ENCODE measurements at regions not wholly inside any gene's neighbourhood (a gene's known extent, or its start where the extent isn't known, plus 50 kb on each side); places are given as distances from the start of the nearest gene placed in this dataset.

GRCh38 chr4:66591968-66592367 is 921.7 kb upstream of the EPHA5 start:
- peaks cover 3 to 19% (median 10%) of the 10 kb centered on the region in 6 donors for H3K9me3 Mint-ChIP-seq
- peaks cover 0 to 2% (median 0%) of the 10 kb centered on the region in 3 donors for H3K27me3 Mint-ChIP-seq (ENCODE audit: low read depth in 3 of 3)
- no peak for DNase-seq

GRCh38 chr4:66590488-66591215 is 920.4 kb upstream of the EPHA5 start:
- no peak overlapping the region for H3K27ac Mint-ChIP-seq
- H3K27me3 Mint-ChIP-seq (ENCODE audit: low read depth in 3 of 3): no peaks in the 10 kb centered on the region
- H3K4me3 Mint-ChIP-seq: no peak overlapping the region
- H3K36me3 Mint-ChIP-seq: no peaks in the 10 kb centered on the region
- peaks cover 2 to 19% (median 9%) of the 10 kb centered on the region in 6 donors for H3K9me3 Mint-ChIP-seq
- no peaks in the 10 kb centered on the region for H3K4me1 Mint-ChIP-seq
- no peak for DNase-seq

More at GRCh38 chr4:66591968-66592367, 921.7 kb upstream of the EPHA5 start:
- Mint-ChIP-seq H3K36me3 (no peaks in the 10 kb centered on the region), H3K4me3 (no peak overlapping the region), H3K27ac (no peak overlapping the region), H3K4me1 (no peaks in the 10 kb centered on the region)

- no peaks in the 10 kb centered on the region for H3K4me1 Mint-ChIP-seq
- DNase-seq: no peak
- H3K27ac Mint-ChIP-seq: no peak overlapping the region
- no peaks in the 10 kb centered on the region for H3K27me3 Mint-ChIP-seq (ENCODE audit: low read depth in 3 of 3)
- no peaks in the 10 kb centered on the region for H3K36me3 Mint-ChIP-seq
- H3K4me3 Mint-ChIP-seq: no peak overlapping the region
- peaks cover 2 to 13% (median 9%) of the 10 kb centered on the region in 6 donors for H3K9me3 Mint-ChIP-seq
These were observed 918.9 kb upstream of the EPHA5 start for GRCh38 chr4:66589183-66589582.

- Mint-ChIP-seq H3K4me3 (no peak overlapping the region), H3K9me3 (peaks cover 0 to 10% (median 5%) of the 10 kb centered on the region in 6 donors), H3K27me3 (ENCODE audit: low read depth in 3 of 3) (no peaks in the 10 kb centered on the region), H3K27ac (no peak overlapping the region), H3K4me1 (no peaks in the 10 kb centered on the region), H3K36me3 (no peaks in the 10 kb centered on the region)
- DNase-seq: no peak
These were observed 915.5 kb upstream of the EPHA5 start for GRCh38 chr4:66585767-66586166.

- H3K9me3 Mint-ChIP-seq: peaks cover 0 to 31% (median 6%) of the 10 kb centered on the region in 6 donors
- no peaks in the 10 kb centered on the region for H3K36me3 Mint-ChIP-seq
- H3K4me1 Mint-ChIP-seq: no peaks in the 10 kb centered on the region
- no peak overlapping the region for H3K27ac Mint-ChIP-seq
- H3K27me3 Mint-ChIP-seq (ENCODE audit: low read depth in 3 of 3): no peaks in the 10 kb centered on the region
- no peak overlapping the region for H3K4me3 Mint-ChIP-seq
- no peak for DNase-seq
These were observed 907.6 kb upstream of the EPHA5 start for GRCh38 chr4:66577922-66578321.

GRCh38 chr4:66575008-66575696 is 904.9 kb upstream of the EPHA5 start:
- Mint-ChIP-seq H3K36me3 (no peaks in the 10 kb centered on the region), H3K9me3 (peaks cover 0 to 28% (median 9%) of the 10 kb centered on the region in 6 donors), H3K4me1 (no peaks in the 10 kb centered on the region), H3K27me3 (ENCODE audit: low read depth in 3 of 3) (no peaks in the 10 kb centered on the region), H3K4me3 (no peak overlapping the region), H3K27ac (no peak overlapping the region)
- DNase-seq: no peak

- no peak for DNase-seq
- no peak overlapping the region for H3K27ac Mint-ChIP-seq
- H3K4me3 Mint-ChIP-seq: no peak overlapping the region
- no peaks in the 10 kb centered on the region for H3K27me3 Mint-ChIP-seq (ENCODE audit: low read depth in 3 of 3)
- H3K9me3 Mint-ChIP-seq: peaks cover 0 to 25% (median 10%) of the 10 kb centered on the region in 6 donors
- H3K36me3 Mint-ChIP-seq: no peaks in the 10 kb centered on the region
- no peaks in the 10 kb centered on the region for H3K4me1 Mint-ChIP-seq
These were observed 904.1 kb upstream of the EPHA5 start for GRCh38 chr4:66574145-66574978.

GRCh38 chr4:66572949-66573348 is 902.7 kb upstream of the EPHA5 start:
- Mint-ChIP-seq H3K36me3 (no peaks in the 10 kb centered on the region), H3K9me3 (peaks cover 0 to 27% (median 12%) of the 10 kb centered on the region in 6 donors), H3K27ac (no peak overlapping the region), H3K27me3 (ENCODE audit: low read depth in 3 of 3) (peaks cover 0 to 2% (median 0%) of the 10 kb centered on the region in 3 donors), H3K4me1 (no peaks in the 10 kb centered on the region), H3K4me3 (no peak overlapping the region)
- DNase-seq: no peak

GRCh38 chr4:66571145-66571695 is 900.9 kb upstream of the EPHA5 start:
- Mint-ChIP-seq H3K4me1 (no peaks in the 10 kb centered on the region), H3K27ac (no peak overlapping the region), H3K9me3 (peaks cover 5 to 20% (median 13%) of the 10 kb centered on the region in 6 donors), H3K27me3 (ENCODE audit: low read depth in 3 of 3) (peaks cover 0 to 2% (median 0%) of the 10 kb centered on the region in 3 donors), H3K36me3 (no peaks in the 10 kb centered on the region), H3K4me3 (no peak overlapping the region)
- no peak for DNase-seq

- DNase-seq: no peak
- H3K4me1 Mint-ChIP-seq: no peaks in the 10 kb centered on the region
- no peaks in the 10 kb centered on the region for H3K36me3 Mint-ChIP-seq
- no peak overlapping the region for H3K4me3 Mint-ChIP-seq
- H3K27ac Mint-ChIP-seq: no peak overlapping the region
- peaks cover 5 to 25% (median 8%) of the 10 kb centered on the region in 6 donors for H3K9me3 Mint-ChIP-seq
- peaks cover 0 to 2% (median 0%) of the 10 kb centered on the region in 3 donors for H3K27me3 Mint-ChIP-seq (ENCODE audit: low read depth in 3 of 3)
These were observed 898.9 kb upstream of the EPHA5 start for GRCh38 chr4:66569228-66569627.

GRCh38 chr4:66568431-66568830 is 898.1 kb upstream of the EPHA5 start:
- no peak for DNase-seq
- no peaks in the 10 kb centered on the region for H3K4me1 Mint-ChIP-seq
- H3K27ac Mint-ChIP-seq: no peak overlapping the region
- no peak overlapping the region for H3K4me3 Mint-ChIP-seq
- no peaks in the 10 kb centered on the region for H3K36me3 Mint-ChIP-seq
- peaks cover 0 to 2% (median 0%) of the 10 kb centered on the region in 3 donors for H3K27me3 Mint-ChIP-seq (ENCODE audit: low read depth in 3 of 3)
- H3K9me3 Mint-ChIP-seq: peaks cover 5 to 21% (median 8%) of the 10 kb centered on the region in 6 donors

GRCh38 chr4:66568001-66568400 is 897.7 kb upstream of the EPHA5 start:
- Mint-ChIP-seq H3K4me3 (no peak overlapping the region), H3K4me1 (no peaks in the 10 kb centered on the region), H3K9me3 (peaks cover 5 to 20% (median 9%) of the 10 kb centered on the region in 6 donors), H3K27ac (no peak overlapping the region), H3K27me3 (ENCODE audit: low read depth in 3 of 3) (peaks cover 0 to 2% (median 0%) of the 10 kb centered on the region in 3 donors), H3K36me3 (no peaks in the 10 kb centered on the region)
- DNase-seq: no peak

- Mint-ChIP-seq H3K36me3 (no peaks in the 10 kb centered on the region), H3K4me1 (no peaks in the 10 kb centered on the region), H3K27me3 (ENCODE audit: low read depth in 3 of 3) (peaks cover 0 to 2% (median 0%) of the 10 kb centered on the region in 3 donors), H3K9me3 (peaks cover 5 to 23% (median 8%) of the 10 kb centered on the region in 6 donors), H3K4me3 (no peak overlapping the region), H3K27ac (no peak overlapping the region)
- no peak for DNase-seq
These were observed 897.3 kb upstream of the EPHA5 start for GRCh38 chr4:66567551-66567950.

Measured in immature natural killer cell (primary cell).